HFF-Myc (cell line): ENCODE measurements at regions not wholly inside any gene's neighbourhood (a gene's known extent, or its start where the extent isn't known, plus 50 kb on each side); places are given as distances from the start of the nearest gene placed in this dataset.
"Not testable (repeated sequence)": the region's sequence is repeated elsewhere in the genome, so short reads cannot be mapped to it uniquely, and the experiment has no call there.

Source experiments
- DNase-seq: peaks from one replicate; pipeline ENCODE4 v3.0.0-alpha.2; 2011; ENCODE audit warnings: low read depth; ENCODE audit errors: extremely low read depth
- H3K4me3 ChIP-seq: replicated peaks from 2 replicates; pipeline ENCODE4 v1.5.1; 2011; ENCODE audit warnings: low read depth, mild to moderate bottlenecking, control low read depth, low read length
- TF ChIP-seq, protein P1 (sequence below): IDR thresholded peaks from 2 replicates; pipeline ENCODE4 v1.5.1; 2012; ENCODE audit warnings: mild to moderate bottlenecking, low read depth, low read length, control low read depth; ENCODE audit errors: missing control alignments

DNA sequence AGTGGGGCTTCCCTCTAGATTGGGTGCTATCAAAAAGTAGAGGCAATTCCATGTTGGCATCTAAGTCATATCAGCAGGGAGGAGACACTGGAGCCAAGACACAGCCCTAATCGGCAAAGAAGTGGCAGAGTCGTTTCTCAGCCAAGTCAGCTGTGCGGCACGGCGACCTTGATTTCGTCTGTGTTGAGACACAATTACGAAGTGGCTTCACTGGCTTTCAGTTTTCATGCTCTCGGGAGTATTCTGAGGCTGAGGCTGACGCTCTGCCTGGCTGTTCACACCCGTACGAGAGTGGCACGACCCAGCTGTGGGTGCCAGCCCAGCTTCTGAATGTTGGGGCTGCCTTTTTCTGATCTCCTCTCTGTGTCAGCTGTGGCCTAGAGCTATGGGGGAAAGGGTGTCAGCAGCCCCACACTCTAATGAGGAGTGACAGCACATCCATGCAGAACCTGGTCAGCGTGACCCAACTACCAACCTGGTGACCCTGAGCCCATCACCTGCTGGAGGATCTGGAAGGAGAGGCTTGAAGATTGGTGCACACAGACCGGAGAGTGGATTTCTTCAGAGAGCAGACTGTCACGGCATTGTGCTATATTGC lies 105.7 kb upstream of the TMEM45B start:
- DNase-seq: no peak
- TF ChIP-seq, protein P1, sequence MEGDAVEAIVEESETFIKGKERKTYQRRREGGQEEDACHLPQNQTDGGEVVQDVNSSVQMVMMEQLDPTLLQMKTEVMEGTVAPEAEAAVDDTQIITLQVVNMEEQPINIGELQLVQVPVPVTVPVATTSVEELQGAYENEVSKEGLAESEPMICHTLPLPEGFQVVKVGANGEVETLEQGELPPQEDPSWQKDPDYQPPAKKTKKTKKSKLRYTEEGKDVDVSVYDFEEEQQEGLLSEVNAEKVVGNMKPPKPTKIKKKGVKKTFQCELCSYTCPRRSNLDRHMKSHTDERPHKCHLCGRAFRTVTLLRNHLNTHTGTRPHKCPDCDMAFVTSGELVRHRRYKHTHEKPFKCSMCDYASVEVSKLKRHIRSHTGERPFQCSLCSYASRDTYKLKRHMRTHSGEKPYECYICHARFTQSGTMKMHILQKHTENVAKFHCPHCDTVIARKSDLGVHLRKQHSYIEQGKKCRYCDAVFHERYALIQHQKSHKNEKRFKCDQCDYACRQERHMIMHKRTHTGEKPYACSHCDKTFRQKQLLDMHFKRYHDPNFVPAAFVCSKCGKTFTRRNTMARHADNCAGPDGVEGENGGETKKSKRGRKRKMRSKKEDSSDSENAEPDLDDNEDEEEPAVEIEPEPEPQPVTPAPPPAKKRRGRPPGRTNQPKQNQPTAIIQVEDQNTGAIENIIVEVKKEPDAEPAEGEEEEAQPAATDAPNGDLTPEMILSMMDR: no peak
- no peak overlapping the region for H3K4me3 ChIP-seq

DNA sequence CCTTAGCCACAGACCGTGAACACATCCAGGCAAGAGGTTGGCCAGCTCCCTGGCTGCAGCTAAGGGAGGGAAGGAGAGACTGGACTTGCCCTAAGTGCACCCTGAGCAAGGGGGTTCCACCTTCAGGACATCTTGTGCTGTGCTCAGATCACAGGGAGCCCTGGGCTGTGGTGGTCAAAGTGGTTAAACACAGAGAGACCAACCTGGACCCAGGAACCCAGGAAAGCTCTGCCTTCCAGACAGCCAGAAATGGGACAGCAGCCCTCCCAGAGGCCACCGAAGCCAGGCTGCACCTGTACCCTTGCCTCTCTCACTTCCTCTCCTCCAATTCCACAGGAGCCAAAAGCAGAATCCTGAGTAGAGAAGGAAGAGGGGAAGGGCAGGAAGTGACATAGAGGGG lies 105.2 kb upstream of the TMEM45B start:
- TF ChIP-seq, protein P1: no peak
- DNase-seq: no peak
- no peak overlapping the region for H3K4me3 ChIP-seq

DNA sequence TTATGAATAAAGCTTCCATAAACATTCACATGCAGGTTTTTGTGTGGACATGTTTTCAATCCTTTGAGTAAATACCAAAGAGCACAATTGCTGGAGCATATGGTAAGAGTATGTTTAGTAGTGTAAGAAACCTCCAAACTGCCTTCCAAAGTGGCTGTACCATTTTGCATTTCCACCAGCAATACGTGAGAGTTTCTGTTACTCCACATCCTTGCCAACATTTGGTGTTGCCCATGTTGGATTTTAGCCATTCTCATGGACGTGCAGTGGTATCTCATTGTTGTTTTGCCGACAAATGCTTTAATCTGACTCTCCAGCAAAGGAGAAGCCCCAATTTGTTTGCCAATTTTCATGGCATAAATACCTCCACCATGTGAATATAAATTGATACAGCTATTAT lies 103.9 kb upstream of the TMEM45B start:
- TF ChIP-seq, protein P1: no peak
- no peak for DNase-seq
- H3K4me3 ChIP-seq: no peak overlapping the region

DNA sequence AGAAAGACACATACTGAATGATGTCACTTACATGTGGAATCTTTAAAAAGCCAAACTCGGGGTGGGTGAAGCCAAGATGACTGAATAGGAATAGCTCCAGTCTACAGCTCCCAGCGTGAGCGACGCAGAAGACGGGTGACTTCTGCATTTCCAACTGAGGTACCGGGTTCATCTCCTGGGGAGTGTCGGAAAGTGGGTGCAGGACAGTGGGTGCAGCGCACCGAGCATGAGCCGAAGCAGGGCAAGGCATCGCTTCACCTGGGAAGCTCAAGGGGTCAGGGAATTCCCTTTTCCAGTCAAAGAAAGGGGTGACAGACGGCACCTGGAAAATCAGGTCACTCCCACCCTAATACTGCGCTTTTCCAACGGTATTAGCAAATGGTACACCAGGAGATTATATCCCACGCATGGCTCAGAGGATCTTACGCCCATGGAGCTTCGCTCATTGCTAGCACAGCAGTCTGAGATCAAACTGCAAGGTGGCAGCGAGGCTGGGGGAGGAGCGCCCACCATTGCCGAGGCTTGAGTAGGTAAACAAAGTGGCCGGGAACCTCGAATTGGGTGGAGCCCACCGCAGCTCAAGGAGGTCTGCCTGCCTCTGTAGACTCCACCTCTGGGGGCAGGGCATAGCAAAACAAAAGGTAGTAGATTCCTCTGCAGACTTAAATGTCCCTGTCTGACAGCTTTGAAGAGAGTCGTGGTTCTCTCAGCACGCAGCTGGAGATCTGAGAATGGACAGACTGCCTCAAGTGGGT lies 103.0 kb upstream of the TMEM45B start:
- not testable (repeated sequence) for DNase-seq, H3K4me3 ChIP-seq

DNA sequence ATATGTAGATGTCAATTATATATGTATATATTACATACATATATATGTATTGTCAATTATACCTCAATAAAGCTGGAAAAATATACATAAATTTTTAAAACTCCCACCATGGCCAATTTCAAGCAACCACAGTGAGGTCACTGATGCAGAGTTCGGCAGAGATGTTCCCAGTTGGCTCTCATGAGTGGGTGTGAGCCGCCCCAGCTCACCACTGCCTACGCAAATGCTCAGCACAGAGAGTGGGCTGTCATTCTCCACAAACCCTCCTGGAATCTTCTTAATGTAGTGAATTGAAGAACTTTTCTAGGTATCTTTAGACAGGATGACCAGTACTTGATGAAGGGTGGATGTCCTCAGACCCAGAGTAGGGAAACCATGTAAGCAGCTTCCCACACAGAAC lies 96.6 kb upstream of the TMEM45B start:
- TF ChIP-seq, protein P1: no peak
- no peak overlapping the region for H3K4me3 ChIP-seq

DNA sequence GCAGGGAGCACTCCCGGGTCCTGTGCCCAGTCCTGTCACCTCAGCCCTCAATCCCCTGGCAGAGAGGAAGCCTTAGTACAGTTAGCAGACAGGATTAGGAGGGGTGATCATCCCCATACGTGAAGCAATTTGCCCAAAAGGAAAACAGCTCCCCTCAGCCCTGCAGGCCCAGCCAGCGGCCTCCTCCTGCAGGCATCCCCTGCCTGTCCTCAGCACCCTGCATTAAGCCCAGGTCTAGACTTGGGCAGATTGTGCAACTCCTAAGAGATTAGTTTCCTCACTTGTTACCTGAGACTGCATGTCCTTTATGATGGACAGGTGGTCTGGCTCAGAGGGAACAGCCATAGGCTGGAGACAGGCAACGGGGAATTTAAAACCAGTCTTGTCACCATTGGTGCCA lies 95.5 kb upstream of the TMEM45B start:
- TF ChIP-seq, protein P1: no peak
- H3K4me3 ChIP-seq: no peak overlapping the region
- no peak for DNase-seq

More for the DNA sequence above, 96.6 kb upstream of the TMEM45B start:
- no peak for DNase-seq

DNA sequence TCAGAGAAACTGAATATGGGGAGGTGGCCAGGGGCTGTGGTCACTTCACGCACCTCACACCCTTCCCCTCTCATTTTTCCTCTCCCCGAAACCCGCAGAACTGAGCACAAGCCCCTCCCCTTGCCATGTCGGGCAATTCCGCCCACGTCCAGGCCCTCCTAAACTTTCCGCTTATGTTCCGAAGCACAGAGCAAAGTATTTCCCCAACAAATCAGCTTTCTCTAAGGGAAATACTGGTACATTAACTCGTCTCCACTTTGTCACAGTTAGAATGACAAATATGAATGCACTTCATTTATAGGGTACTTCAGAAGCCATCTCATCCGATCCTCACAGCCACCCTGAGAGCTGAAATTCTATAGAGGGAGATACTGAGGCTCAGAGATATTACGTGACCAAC lies 94.7 kb upstream of the TMEM45B start:
- DNase-seq: no peak
- TF ChIP-seq, protein P1: no peak

More for the DNA sequence above, 94.7 kb upstream of the TMEM45B start:
- H3K4me3 ChIP-seq: no peak overlapping the region
